NCI-H1436 treated with DMSO at 0.1 percent for 48 hours (cell line): ENCODE measurements at regions not wholly inside any gene's neighbourhood (a gene's known extent, or its start where the extent isn't known, plus 50 kb on each side); places are given as distances from the start of the nearest gene placed in this dataset.
"Not testable (repeated sequence)": the region's sequence is repeated elsewhere in the genome, so short reads cannot be mapped to it uniquely, and the experiment has no call there.

Experiments used
- DNase-seq: peaks from one replicate; lab custom pipeline; 2025; lab: John Stamatoyannopoulos, UW

DNA sequence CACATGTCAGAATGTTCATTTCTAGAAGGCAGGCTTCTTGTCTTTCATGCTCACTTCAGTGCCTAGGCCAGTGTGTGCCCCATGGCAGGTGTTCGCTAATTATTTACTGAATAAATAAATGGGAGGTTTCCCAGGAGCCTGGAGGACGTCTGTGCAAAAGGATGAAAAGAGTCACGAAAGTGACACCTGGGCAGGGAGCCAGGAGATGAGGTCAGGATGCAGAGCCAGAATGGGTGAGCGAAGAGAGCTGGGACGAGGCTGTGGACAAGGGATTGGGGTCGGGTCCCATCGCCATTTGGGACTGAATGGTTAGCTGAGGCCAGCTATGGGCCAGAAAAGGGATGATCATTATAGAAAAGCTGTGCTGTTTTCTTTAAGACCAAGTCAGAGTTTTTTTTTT is 560.4 kb downstream of the TBC1D22A start:
- DNase-seq, result no peak

- DNase-seq, result no peak
Measured at GRCh38 chr22:47320560-47320959, 558.1 kb downstream of the TBC1D22A start.

DNA sequence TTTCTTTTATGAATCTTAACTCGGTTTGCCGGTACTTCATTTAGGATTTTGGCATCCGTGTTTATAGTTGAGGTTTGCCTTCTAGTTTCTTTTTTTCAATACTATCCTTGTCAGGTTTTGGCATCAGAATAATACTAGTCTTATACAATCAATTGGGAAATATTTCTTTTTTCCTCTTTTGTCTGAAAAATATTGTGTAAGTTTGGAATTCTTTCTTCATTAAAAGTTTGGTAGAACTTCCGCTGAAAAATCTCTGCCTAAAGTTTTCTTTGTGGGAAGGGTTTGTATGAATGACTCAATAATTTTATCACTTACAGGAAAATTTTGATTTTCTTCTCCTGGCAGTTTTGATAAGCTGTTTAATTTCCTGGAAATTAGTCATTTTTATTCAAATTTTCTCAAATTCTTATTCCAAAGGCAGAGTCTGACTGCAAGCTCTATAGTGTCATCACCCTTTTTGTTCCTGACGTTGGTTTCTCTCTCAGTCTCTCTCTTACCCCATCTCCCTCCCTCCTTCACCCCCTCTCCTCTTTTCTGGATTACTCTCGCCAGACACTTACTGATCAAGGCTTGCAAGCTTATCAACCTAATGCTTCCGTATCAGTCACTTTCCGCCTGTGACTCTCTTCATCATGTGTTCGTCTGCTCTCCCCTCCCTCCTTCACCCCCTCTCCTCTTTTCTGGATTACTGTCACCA is 555.7 kb downstream of the TBC1D22A start:
- no peak for DNase-seq

- DNase-seq, result no peak
Measured at GRCh38 chr22:47315862-47316419, 553.5 kb downstream of the TBC1D22A start.

DNA sequence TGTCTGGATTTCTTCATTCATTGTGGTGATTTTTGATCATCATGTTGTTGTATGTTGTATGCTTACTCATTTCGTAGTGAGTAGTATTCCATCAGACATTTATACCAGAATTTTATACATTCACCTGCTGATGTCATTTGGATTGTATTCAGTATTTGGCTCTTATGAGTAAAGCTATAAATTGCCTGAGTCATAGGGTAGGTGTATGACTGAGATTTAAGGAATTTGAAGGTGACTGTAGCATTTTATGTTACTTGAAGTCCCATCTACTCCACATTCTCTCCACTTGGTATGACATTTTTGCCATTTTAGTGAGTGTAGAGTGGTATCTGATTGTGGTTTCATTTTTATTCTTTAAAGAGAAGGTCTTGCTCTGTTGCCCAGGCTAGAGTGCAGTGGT is 548.2 kb downstream of the TBC1D22A start:
- DNase-seq, result no peak

DNA sequence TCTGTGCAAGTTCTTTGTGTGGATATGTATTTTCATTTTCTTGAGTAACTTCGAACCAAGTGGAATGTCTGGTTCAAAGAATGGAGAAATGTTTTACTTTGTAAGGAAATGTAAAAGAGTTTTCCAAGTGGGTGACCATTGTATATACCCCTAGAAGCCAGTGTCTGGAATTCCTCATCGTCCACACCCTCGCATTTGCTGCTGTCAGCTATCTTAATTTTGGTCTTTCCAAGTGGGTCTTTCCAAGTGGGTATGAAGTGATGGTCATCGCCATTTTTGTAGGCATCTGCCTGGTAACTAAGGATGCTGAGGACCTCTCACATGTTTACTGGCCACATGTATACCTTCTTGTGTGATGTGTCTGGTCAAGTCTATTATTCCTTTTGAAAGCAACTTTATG is 547.5 kb downstream of the TBC1D22A start:
- no peak for DNase-seq

GRCh38 chr22:47309476-47309875 is 547.0 kb downstream of the TBC1D22A start:
- no peak for DNase-seq

- DNase-seq, result no peak
Measured at GRCh38 chr22:47308886-47309285, 546.4 kb downstream of the TBC1D22A start.

DNA sequence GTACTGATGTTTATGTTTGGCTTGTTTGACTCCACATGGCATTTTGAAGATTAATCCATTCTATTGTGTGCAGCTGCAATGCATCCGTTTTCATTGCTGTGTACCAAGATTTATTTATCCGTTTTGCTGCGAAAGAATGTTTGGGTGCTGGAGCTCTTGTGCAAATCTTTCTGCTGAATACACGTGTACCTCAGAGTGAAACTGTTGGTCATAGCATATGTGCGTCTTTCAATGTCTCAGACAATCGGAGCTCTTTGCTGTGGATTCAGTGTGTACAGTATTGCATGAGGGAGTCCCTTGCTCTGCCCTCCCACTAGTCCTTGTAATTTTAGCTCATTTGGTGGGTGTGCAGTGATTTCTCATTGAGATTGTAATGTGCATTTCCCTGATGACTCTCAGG is 545.4 kb downstream of the TBC1D22A start:
- no peak for DNase-seq

DNA sequence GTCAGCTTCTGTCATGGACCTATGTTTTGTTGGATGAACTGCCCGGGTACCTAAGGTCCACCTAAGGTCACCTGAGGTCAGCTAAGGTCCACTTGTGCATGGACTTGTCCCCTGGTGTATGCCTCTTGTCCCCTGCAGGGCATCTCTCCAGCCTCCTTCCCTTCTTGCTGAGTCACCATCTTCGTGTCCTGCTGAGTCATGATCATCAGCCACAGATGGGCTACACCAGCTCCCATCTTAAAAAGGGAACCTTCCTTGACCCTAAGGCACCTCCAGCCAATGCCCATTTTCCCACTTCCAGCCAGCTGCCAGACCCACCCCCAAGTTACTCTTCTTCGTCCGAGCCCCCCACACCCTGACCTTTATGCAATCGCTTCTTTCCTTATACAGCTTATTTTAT is 544.9 kb downstream of the TBC1D22A start:
- DNase-seq, result no peak

DNA sequence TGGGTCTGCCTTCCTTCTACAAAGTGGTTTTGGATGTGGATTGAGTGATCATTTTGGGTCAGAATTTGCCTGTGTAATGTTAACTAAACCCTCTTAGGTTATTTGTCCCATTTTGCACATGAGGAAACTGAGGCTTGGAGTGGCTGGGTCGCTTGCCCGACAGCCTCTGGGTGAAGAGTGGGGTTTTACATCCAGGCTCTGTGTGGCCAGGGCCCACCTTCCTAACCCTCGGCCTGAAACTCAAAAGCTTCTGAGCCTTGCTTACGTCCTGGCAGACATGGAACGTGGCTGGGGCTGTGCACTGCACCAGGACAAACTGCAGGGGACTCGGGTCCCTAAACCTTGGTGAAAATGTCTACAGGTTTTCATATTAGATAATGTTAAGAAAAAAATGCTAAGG is 542.4 kb downstream of the TBC1D22A start:
- no peak for DNase-seq

DNA sequence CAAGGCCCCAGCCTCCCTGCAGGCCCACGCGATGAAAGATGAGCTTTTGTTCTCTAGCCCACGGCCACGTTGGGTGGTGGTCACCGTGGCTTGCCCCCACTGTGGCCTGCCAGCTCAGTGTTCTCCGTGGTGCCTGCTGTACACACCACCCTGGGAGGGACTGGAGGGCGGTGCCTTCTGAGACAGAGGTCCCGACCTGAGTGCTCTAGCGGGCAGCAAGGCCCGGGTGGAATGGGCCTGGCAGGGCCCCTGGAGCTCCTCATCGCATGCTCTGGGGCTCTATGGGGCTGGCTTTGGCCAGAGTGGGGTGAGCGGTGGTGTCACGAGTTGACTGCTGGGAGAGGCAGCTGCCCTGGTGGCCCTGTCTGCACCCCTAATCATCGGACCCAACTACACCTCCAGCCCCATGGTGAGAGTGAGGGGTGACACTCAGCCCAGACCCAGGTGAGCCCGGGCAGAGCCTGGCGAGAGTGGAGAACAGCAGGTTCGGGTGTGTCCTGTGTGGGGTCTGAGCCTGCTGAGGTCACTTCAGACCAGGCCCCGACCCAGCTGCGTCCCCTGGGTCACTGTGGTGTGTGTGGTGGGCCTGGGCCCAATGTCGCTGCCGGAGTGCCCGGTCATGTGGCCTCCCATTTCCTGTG is 541.9 kb downstream of the TBC1D22A start:
- no peak for DNase-seq

DNA sequence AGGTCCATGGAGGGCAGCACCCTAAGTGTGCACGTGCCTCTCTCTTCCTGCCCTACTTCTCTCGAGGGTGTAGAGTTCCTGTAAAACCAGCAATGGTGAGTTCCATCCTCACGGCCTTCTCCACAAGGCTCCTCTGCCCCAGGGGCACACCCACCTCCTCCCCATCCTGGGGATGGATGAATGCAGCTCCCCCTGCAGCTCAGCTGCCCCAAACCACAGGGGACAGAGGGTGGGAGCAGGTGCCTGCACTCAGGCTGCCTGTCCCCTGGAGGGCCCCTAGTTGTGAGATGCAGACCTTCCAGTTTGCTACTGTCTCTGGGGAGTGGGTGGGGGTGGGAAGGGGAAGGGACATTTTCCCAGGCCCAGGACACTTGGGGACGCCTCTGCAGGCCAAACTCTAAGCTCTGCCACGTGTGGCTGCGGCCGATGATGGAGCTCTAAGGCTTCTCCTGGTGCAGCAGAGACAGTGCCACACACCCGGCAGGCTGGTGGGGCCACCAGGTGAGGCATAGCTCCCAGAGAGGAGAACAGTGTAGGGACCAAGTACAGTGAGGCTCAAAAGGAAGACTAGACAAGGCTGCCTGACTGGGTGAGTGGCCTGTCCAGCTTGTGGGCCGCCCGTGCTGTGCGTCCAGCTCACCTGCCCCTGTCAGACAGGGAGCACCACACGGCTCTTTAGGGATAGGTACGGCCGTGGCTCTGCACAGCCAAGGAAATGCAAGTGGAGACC is 540.9 kb downstream of the TBC1D22A start:
- no peak for DNase-seq

- not testable (repeated sequence) for DNase-seq
Measured at GRCh38 chr22:47302587-47302986, 540.1 kb downstream of the TBC1D22A start.

GRCh38 chr22:47301820-47302475 is 539.5 kb downstream of the TBC1D22A start:
- no peak for DNase-seq

DNA sequence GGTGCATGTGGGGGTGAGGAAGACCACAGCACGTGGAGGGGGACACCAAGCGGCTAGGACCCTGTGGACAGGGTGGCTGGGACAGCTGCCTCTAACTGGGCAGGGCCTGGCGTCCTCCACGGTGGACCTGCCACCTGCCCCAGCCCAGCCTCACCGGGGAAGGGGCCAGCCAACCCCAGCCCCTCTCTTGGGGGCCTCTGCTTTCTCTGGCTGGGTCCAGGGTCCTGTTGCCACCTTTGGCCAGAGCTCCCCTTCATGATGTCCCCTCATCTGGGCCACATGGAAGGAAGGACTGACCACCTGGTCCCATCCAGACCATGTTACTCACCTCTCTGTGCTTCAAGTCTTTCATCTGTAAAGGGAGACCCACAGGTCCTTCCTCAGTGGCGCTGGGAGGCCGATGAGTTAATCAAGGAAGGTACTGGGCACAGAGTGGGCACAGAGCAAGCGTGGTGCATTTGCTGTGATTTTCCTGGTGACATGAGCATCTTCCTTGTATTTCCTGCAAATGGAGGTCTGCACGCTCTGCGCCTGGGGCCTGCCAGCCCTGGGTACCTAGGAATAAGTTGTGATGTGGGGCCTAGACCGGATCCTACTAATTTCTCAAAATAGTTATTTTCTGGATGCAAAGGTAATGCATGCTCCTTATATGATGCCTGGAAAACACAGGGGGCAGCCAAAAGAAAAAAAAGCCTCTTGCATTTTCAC is 538.4 kb downstream of the TBC1D22A start:
- DNase-seq, result no peak

DNA sequence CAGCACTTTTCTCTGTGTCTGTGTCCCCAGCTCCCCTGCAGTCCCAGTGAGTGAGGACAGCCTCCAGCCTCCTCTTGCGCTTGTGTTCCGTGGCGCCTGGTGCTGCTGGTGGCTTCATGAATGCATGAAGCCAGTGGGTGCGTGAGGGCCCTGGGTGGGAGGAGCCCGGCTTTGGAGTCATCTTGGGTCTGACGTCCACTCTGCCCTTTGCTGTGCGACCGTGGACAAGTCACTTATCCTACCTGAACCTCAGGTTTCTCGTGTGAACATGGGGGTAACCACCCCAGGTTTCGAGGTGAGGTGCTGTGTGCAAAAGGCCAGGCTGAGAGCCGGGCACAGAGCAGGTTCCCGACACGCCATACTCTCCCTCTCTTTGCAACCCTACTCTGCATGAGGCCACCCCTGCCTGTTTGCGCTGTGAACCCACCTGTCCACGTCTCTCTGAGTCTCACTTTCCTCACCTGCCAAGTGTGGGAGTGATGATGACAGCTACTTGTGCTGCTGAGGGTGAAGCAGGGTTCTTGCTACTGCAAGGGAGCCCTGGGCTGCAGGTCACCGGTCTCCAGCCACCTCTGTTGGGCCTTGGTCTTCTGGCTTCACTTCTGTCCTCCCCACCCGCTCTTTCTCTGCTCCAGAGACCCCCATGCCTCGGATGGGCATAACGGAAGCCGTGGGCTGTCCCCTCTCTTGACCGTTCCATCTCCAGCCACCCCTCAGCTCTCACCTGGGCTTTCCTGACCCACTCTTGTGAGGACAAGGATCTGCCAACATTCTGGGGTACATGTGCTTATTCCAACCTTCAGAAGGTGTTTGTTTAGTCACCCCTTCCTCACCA is 537.6 kb downstream of the TBC1D22A start:
- DNase-seq, result no peak

- DNase-seq, result no peak
Measured at GRCh38 chr22:47299211-47299862, 536.9 kb downstream of the TBC1D22A start.

DNA sequence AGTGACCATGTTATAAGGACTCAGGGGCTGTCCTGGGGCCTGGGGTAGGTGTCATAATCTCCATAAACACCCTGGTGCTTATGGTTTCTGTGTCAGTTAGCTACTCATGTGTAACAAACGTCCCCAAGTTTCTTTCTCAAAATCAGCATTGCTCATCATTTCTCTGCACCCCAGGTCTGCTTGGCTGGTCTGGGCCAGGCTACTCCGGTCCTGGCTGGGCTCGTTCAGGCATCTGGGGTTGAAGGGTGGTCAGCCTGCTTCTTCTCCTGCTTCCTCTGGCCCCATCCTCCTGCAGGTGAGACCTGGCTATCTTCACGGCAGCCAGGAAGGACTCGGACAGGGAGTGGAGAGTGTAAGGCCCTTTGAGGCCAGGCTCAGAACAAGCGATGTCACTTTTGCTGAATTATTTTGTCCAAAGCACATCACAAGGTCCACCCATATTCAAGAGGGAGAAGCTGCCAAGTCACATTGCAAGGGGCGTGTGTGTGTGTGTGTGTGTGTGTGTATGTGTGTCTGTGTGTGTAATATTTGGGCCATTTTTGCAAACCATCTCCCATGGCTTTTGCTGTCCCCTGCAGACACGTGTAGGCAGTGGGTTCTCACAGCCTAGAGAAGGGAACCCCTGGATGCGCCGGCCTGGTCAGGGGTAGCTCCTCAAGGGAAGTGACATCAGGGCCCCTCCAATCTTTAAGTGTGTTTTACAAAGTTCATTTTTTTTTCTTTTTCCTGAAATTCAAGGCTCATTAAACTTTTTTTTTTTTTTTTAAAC is 535.8 kb downstream of the TBC1D22A start:
- no peak for DNase-seq
